Retinal pigment epithelial cell (primary cell): ENCODE measurements at regions not wholly inside any gene's neighbourhood (a gene's known extent, or its start where the extent isn't known, plus 50 kb on each side); places are given as distances from the start of the nearest gene placed in this dataset.

Source experiments
- DNase-seq: peaks from one replicate; pipeline ENCODE4 v3.0.0-alpha.2; 2010; ENCODE audit warnings: low read depth
- H3K4me3 ChIP-seq: 2 replicates; pipeline ENCODE4 v1.5.1; 2011; ENCODE audit warnings: mild to moderate bottlenecking, low read length, control low read depth, moderate library complexity
- CTCF ChIP-seq: conservative IDR thresholded peaks from 2 replicates; pipeline ENCODE4 v1.5.1; 2011; ENCODE audit warnings: low read depth, low read length, control low read depth, inconsistent platforms

- no peak for TF ChIP-seq CTCF
- DNase-seq = no peak
- H3K4me3 ChIP-seq = no peak overlapping the region
Observed at GRCh38 chr1:171422511-171422910, 62.8 kb upstream of the PRRC2C start.

- DNase-seq = no peak
- H3K4me3 ChIP-seq = no peak overlapping the region
- no peak for TF ChIP-seq CTCF
Observed at GRCh38 chr1:171424494-171424893, 60.8 kb upstream of the PRRC2C start.

GRCh38 chr1:171426645-171427044, 58.7 kb upstream of the PRRC2C start:
- no peak for TF ChIP-seq CTCF

GRCh38 chr1:171427852-171428471, 57.4 kb upstream of the PRRC2C start:
- H3K4me3 ChIP-seq = no peak overlapping the region
- TF ChIP-seq CTCF = no peak
- no peak for DNase-seq

More at GRCh38 chr1:171426645-171427044, 58.7 kb upstream of the PRRC2C start:
- no peak overlapping the region for H3K4me3 ChIP-seq
- DNase-seq = no peak

- no peak overlapping the region for H3K4me3 ChIP-seq
- DNase-seq = no peak
- no peak for TF ChIP-seq CTCF
Observed at GRCh38 chr1:171429137-171429536, 56.2 kb upstream of the PRRC2C start.

DNA sequence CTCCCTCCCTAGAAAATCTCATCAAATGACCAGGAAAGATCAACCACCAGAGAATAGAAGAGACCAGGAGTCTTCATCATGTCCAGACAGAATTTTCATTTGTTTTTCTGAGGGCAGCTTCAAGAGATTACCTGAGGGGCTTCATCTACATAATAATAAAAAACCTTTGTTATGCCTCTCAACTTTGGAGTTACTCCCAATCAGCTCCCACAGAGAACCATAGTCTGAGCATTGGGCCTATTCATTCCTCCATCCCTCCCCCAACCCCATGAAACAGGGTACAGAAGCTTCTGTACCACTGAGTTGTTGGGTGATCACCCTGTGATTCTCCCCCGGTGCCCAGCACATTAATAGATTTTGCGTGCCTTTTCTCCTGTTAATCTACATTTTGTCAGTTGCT, 53.3 kb upstream of the PRRC2C start:
- DNase-seq = no peak
- no peak overlapping the region for H3K4me3 ChIP-seq
- TF ChIP-seq CTCF = no peak

DNA sequence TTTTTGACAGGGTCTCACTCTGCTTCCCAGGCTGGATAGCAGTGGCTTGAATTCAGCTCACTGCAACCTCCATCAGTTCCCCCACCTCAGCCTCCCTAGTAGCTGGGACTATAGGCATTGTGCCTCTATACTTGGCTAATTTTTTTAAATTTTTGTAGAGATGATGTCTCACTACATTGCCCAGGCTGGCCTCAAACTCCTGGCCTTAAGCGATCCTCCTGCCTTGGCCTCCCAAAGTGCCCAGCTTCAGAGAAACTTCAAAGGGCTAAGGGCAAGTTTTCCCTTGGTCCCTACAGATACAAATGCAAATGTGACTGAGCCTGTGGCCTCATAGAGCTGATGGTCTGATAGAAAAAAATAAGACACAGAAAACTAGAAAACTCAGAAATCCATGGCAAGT, 52.9 kb upstream of the PRRC2C start:
- no peak overlapping the region for H3K4me3 ChIP-seq
- no peak for TF ChIP-seq CTCF
- DNase-seq = no peak
